PFSK-1 (cell line): ENCODE measurements at regions not wholly inside any gene's neighbourhood (a gene's known extent, or its start where the extent isn't known, plus 50 kb on each side); places are given as distances from the start of the nearest gene placed in this dataset.

Experiments used
- POLR2AphosphoS5 ChIP-seq: IDR thresholded peaks from 2 replicates; pipeline ENCODE4 v1.6.1; 2012; ENCODE audit warnings: low read depth, mild to moderate bottlenecking, control low read depth, low read length, moderate library complexity
- REST ChIP-seq, 2 experiments: IDR thresholded peaks; 2 replicates each; pipeline versions ENCODE4 v1.6.1 to v1.8.0; 2011 to 2012; ENCODE audit warnings: low read depth in 2 of 2, low read length in 2 of 2, control low read depth in 1 of 2, inconsistent platforms in 1 of 2, mild to moderate bottlenecking in 1 of 2, moderate library complexity in 1 of 2; ENCODE audit not compliant: insufficient read depth in 1 of 2

- TF ChIP-seq POLR2AphosphoS5 (no peak), REST (IDR thresholded peaks at IDR 0.05; ENCODE audit: insufficient read depth in 1 of 2, low read depth in 2 of 2, low read length in 2 of 2) (no peak)
These were observed 519.0 kb upstream of the PROK2 start for GRCh38 chr3:72303926-72304325.
